Prostate gland (tissue), 2 donors: ENCODE measurements at regions not wholly inside any gene's neighbourhood (a gene's known extent, or its start where the extent isn't known, plus 50 kb on each side); places are given as distances from the start of the nearest gene placed in this dataset.

Experiments used
- DNase-seq: peaks from one replicate; pipeline ENCODE4 v3.0.0-alpha.2; 2019; ENCODE audit warnings: low spot score
- H3K27ac ChIP-seq, 2 donors: fragments of 200-600 bp; sonication (generic); 2 replicates each; pipeline ENCODE4 v1.5.1; 2017 to 2019
- H3K27me3 ChIP-seq: fragments of 200-600 bp; sonication (generic); replicated peaks from 2 replicates; pipeline ENCODE4 v1.5.1; 2019; ENCODE audit not compliant: insufficient read depth
- H3K36me3 ChIP-seq, 2 donors: fragments of 200-600 bp; sonication (generic); 1 replicate in 1 of 2; 2 replicates in 1 of 2; pipeline versions ENCODE4 v1.5.1 to v1.8.1; 2017 to 2019
- H3K4me1 ChIP-seq: fragments of 200-600 bp; sonication (generic); replicated peaks from 2 replicates; pipeline ENCODE4 v1.5.1; 2019
- H3K4me3 ChIP-seq, 2 donors: fragments of 200-600 bp; sonication (generic); 2 replicates each; pipeline ENCODE4 v1.5.1; 2017 to 2019
- H3K9me3 ChIP-seq: fragments of 200-600 bp; sonication (generic); 2 replicates; pipeline ENCODE4 v1.5.1; 2017
- POLR2A ChIP-seq: fragments of 450-650 bp; IDR thresholded peaks from one replicate; pipeline ENCODE4 v1.6.1; 2016; ENCODE audit warnings: antibody characterized with exemption, mild to moderate bottlenecking
- POLR2AphosphoS5 ChIP-seq: sonication (generic); formaldehyde crosslinking; IDR thresholded peaks from one replicate; pipeline ENCODE4 v1.6.1; 2017; ENCODE audit warnings: antibody characterized with exemption
- WGBS: methylation state at CpG from one replicate; pipeline ENCODE4 v1.1.5; 2018; 5-methylcytosine and 5-hydroxymethylcytosine counted together
- intact Hi-C: fragments of 100-400 bp; cut with DNase I; formaldehyde crosslinking; loops from one replicate; pipeline ENCODE4 v1.14.2; 2022
- TF ChIP-seq, protein P1 (sequence below), 4 experiments: fragments of 200-600 bp in 2 of 4; fragments of 450-650 bp in 2 of 4; sonication (generic) in 2 of 4; IDR thresholded peaks; 1 replicate in 3 of 4; 2 replicates in 1 of 4; pipeline ENCODE4 v1.5.1; 2016 to 2019; ENCODE audit warnings: antibody characterized with exemption in 4 of 4, mild to moderate bottlenecking in 2 of 4, moderate library complexity in 2 of 4

DNA sequence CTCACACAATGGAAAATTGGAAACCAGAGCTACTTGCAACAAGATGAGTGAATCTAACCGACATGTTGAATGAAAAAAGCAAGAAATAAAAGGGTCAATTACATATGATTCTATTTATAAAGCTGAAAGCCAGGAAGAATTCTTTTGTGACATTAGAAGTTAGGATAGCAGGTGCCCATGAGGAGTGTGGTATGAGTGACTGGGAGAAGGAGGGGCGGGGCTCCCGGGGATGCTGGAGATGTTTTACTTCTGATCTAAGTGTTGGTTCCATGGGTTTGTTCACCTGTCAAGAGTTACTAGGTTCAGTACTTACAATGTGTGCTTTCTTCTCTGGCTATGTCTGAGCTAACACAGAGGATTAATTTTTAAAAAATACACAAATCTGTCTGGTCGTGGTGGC is 60.8 kb downstream of the NSMCE3 start:
- Histone ChIP-seq H3K27me3 (no peaks in the 10 kb centered on the region), H3K27ac (no peak overlapping the region), H3K4me1 (no peaks in the 10 kb centered on the region), H3K4me3 (no peak overlapping the region), H3K36me3 (no peaks in the 10 kb centered on the region), H3K9me3 (no peaks in the 10 kb centered on the region)
- WGBS = 50% methylated on average over 4 of the region's 4 CpGs
- no peak for DNase-seq
- TF ChIP-seq, protein P1, sequence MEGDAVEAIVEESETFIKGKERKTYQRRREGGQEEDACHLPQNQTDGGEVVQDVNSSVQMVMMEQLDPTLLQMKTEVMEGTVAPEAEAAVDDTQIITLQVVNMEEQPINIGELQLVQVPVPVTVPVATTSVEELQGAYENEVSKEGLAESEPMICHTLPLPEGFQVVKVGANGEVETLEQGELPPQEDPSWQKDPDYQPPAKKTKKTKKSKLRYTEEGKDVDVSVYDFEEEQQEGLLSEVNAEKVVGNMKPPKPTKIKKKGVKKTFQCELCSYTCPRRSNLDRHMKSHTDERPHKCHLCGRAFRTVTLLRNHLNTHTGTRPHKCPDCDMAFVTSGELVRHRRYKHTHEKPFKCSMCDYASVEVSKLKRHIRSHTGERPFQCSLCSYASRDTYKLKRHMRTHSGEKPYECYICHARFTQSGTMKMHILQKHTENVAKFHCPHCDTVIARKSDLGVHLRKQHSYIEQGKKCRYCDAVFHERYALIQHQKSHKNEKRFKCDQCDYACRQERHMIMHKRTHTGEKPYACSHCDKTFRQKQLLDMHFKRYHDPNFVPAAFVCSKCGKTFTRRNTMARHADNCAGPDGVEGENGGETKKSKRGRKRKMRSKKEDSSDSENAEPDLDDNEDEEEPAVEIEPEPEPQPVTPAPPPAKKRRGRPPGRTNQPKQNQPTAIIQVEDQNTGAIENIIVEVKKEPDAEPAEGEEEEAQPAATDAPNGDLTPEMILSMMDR (IDR thresholded peaks at IDR 0.05) = no peak
- TF ChIP-seq POLR2A (no peak), POLR2AphosphoS5 (no peak)
- intact Hi-C loops = no loop called here

DNA sequence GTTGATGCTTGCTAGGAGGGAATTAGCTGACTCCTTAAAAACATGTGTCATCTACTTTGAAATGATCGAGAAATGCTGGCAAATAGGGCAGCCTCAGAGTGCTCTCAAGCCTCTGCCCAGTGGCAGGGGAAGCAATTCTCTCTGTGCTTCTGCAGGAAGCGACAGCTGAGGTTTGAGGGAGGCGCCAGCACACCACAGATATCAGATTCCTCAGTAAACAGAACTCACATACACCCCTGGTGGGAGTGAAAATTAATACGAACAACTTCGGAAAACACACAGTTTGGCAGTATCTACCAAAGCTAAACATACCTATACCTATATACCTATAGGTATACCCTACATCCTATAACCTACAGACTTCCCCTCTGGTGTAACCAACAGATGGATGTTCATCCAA is 61.3 kb downstream of the NSMCE3 start:
- Histone ChIP-seq H3K27ac (no peak overlapping the region), H3K36me3 (no peaks in the 10 kb centered on the region), H3K27me3 (no peaks in the 10 kb centered on the region), H3K4me1 (no peaks in the 10 kb centered on the region), H3K4me3 (no peak overlapping the region), H3K9me3 (no peaks in the 10 kb centered on the region)
- intact Hi-C loops = no loop called here
- TF ChIP-seq, protein P1 (IDR thresholded peaks at IDR 0.05) = peak in 1 of 4 experiments; percentile 10
- TF ChIP-seq POLR2A = no peak
- peak; percentile 20 for DNase-seq
- 12% methylated on average over 5 of the region's 5 CpGs for WGBS

DNA sequence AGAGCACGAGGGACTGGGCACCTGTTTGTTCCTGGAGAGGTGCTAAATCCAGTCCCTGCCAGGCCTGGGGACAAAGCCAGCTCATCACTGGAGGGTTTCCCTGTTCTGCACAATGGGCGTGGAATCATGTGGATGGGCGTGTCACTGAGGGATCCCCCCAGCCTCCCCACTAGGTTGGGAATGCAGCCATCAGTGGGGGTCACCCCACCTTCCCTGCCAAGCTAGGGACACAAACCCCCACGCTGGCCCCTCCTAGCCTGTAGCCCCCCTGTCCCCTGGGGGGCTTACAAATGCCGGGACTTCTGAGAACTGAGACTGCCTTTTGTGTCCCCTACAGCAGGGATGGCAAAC is 61.9 kb downstream of the NSMCE3 start:
- Histone ChIP-seq H3K4me1 (no peaks in the 10 kb centered on the region), H3K36me3 (no peaks in the 10 kb centered on the region), H3K4me3 (no peak overlapping the region), H3K27ac (no peak overlapping the region), H3K27me3 (no peaks in the 10 kb centered on the region), H3K9me3 (no peaks in the 10 kb centered on the region)
- no peak for DNase-seq
- WGBS = 34% methylated on average over 5 of the region's 5 CpGs
- intact Hi-C loops = no loop called here
- TF ChIP-seq, protein P1 (IDR thresholded peaks at IDR 0.05) = no peak

DNA sequence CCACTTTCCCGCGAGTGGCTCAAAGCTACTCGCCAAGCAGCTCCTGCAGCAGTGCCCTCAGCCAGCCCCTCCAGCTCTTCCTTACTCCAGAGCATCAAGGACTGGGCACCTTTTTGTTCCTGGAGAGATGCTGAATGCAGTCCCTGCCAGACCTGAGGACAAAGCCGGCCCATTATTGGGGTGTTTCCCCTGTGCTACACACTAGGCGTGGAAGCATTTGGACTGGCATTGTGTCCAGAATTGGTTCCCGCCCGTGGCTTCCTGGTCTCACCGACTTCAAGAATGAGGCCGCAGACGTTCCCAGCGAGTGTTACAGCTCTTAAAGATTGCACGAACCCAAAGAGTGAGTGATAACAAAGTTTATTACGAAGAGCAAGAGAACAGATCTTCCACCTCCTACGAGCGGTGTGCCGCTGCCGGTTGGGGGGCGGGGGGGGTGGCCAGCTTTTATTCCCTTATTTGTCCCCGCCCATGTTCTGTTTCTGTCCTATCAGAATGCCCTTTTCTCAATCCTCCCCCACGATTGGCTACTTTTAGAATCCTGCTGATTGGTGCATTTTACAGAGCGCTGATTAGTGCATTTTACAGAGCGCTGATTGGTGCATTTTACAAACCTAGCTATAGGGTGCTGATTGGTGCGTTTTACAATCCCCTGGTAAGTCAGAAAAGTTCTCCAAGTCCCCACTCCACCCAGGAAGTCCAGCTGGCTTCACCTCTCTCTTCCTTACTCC is 62.4 kb downstream of the NSMCE3 start:
- H3K4me3 ChIP-seq = no peak overlapping the region
- H3K27me3 ChIP-seq = no peaks in the 10 kb centered on the region
- no peaks in the 10 kb centered on the region for H3K36me3 ChIP-seq
- 92% methylated on average over 23 of the region's 23 CpGs for WGBS
- H3K27ac ChIP-seq = no peak overlapping the region
- no peaks in the 10 kb centered on the region for H3K9me3 ChIP-seq
- DNase-seq = no peak
- H3K4me1 ChIP-seq = no peaks in the 10 kb centered on the region
- intact Hi-C loops = no loop called here
- no peak for TF ChIP-seq POLR2A
- TF ChIP-seq, protein P1 (IDR thresholded peaks at IDR 0.05) = no peak
- TF ChIP-seq POLR2AphosphoS5 = no peak

DNA sequence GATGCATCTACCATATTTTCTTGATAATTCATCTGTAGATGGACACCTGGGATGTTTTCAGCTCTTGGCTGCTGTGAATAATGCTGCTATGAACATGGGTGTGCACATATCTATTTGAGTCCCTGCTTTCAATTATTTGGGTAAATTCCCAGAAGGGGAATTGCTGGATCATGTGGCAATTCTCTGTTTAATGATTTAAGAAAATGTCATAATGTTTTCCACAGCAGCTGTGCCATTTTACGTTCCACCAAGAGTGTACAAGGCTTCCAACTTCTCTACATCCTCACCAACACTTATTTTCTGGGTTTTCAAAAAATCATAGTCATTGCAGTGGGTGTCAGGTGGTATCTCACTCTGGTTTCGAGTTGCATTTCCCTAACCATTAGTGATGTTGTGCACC is 64.4 kb downstream of the NSMCE3 start:
- Histone ChIP-seq H3K4me3 (no peak overlapping the region), H3K4me1 (no peaks in the 10 kb centered on the region), H3K27ac (no peak overlapping the region), H3K27me3 (no peaks in the 10 kb centered on the region), H3K36me3 (no peaks in the 10 kb centered on the region), H3K9me3 (no peaks in the 10 kb centered on the region)
- WGBS = 72% methylated on average over 2 of the region's 2 CpGs
- TF ChIP-seq POLR2A (no peak), POLR2AphosphoS5 (no peak)
- TF ChIP-seq, protein P1 (IDR thresholded peaks at IDR 0.05) = no peak
- intact Hi-C loops = no loop called here
- no peak for DNase-seq
